Astrocyte (in vitro differentiated cells and primary cell): ENCODE measurements at regions not wholly inside any gene's neighbourhood (a gene's known extent, or its start where the extent isn't known, plus 50 kb on each side); places are given as distances from the start of the nearest gene placed in this dataset.

Source experiments
- DNase-seq: peaks from one replicate; pipeline ENCODE4 v3.0.0-alpha.2; 2010; ENCODE audit warnings: low read depth
- FAIRE-seq: peaks from 2 replicates; lab custom pipeline; 2011; peaks lifted over from hg19 to GRCh38; lab: Jason Lieb, UNC
- H2AFZ ChIP-seq: 2 replicates; pipeline ENCODE4 v1.6.0; 2012; ENCODE audit warnings: low read depth, low read length, inconsistent platforms
- H3K27ac ChIP-seq: 2 replicates; pipeline ENCODE4 v1.5.1; 2011; ENCODE audit warnings: low read depth, low read length, inconsistent platforms
- H3K27me3 ChIP-seq: 2 replicates; pipeline ENCODE4 v1.6.0; 2011; ENCODE audit warnings: low read length, inconsistent platforms; ENCODE audit not compliant: insufficient read depth
- H3K36me3 ChIP-seq: 2 replicates; pipeline ENCODE4 v1.5.1; 2011; ENCODE audit warnings: low read length, inconsistent platforms; ENCODE audit not compliant: insufficient read depth
- H3K4me1 ChIP-seq: 2 replicates; pipeline ENCODE4 v1.5.1; 2011; ENCODE audit warnings: low read length, inconsistent platforms; ENCODE audit not compliant: insufficient read depth
- H3K4me2 ChIP-seq: 2 replicates; pipeline ENCODE4 v1.6.0; 2012; ENCODE audit warnings: low read length, inconsistent platforms
- H3K4me3 ChIP-seq: 2 replicates; pipeline ENCODE4 v1.5.1; 2011; ENCODE audit warnings: low read depth, mild to moderate bottlenecking, low read length, inconsistent platforms; ENCODE audit not compliant: insufficient read depth
- H3K79me2 ChIP-seq: 2 replicates; pipeline ENCODE4 v1.6.0; 2012; ENCODE audit warnings: mild to moderate bottlenecking, low read length, inconsistent platforms; ENCODE audit not compliant: insufficient read depth
- H3K9ac ChIP-seq: 2 replicates; pipeline ENCODE4 v1.6.0; 2012; ENCODE audit warnings: mild to moderate bottlenecking, low read length, inconsistent platforms
- H3K9me3 ChIP-seq: 2 replicates; pipeline ENCODE4 v1.5.1; 2012; ENCODE audit warnings: low read depth, mild to moderate bottlenecking, low read length, inconsistent platforms; ENCODE audit not compliant: insufficient read depth
- H4K20me1 ChIP-seq: 2 replicates; pipeline ENCODE4 v1.6.0; 2012; ENCODE audit warnings: low read length, inconsistent platforms; ENCODE audit not compliant: insufficient read depth
- H3K27ac Mint-ChIP-seq: one replicate; pipeline ENCODE4 v1.8.0; 2021; ENCODE audit warnings: mild to moderate bottlenecking, mixed read lengths; ENCODE audit not compliant: unreplicated experiment
- H3K27me3 Mint-ChIP-seq: one replicate; pipeline ENCODE4 v1.8.0; 2021; ENCODE audit warnings: low read depth, mixed read lengths; ENCODE audit not compliant: unreplicated experiment
- H3K36me3 Mint-ChIP-seq: one replicate; pipeline ENCODE4 v1.8.0; 2021; ENCODE audit warnings: low read depth, mixed read lengths; ENCODE audit not compliant: unreplicated experiment
- H3K4me1 Mint-ChIP-seq: one replicate; pipeline ENCODE4 v1.8.0; 2021; ENCODE audit warnings: low read depth, mixed read lengths; ENCODE audit not compliant: unreplicated experiment
- H3K4me3 Mint-ChIP-seq: one replicate; pipeline ENCODE4 v1.8.0; 2021; ENCODE audit warnings: mild to moderate bottlenecking, moderate library complexity, mixed read lengths; ENCODE audit not compliant: unreplicated experiment
- H3K9me3 Mint-ChIP-seq: one replicate; pipeline ENCODE4 v1.8.0; 2021; ENCODE audit warnings: mild to moderate bottlenecking, mixed read lengths; ENCODE audit not compliant: unreplicated experiment
- CTCF ChIP-seq: IDR thresholded peaks from 2 replicates; pipeline ENCODE4 v1.5.1; 2011; ENCODE audit warnings: low read depth, mild to moderate bottlenecking, inconsistent platforms, low read length, moderate library complexity; ENCODE audit not compliant: insufficient read depth
- EZH2 ChIP-seq: IDR thresholded peaks from 2 replicates; pipeline ENCODE4 v1.6.1; 2012; ENCODE audit warnings: mild to moderate bottlenecking, low read length, inconsistent platforms; ENCODE audit not compliant: insufficient read depth

- FAIRE-seq (no peak), DNase-seq (no peak)
- TF ChIP-seq EZH2 (no peak), CTCF (no peak)
- Mint-ChIP-seq H3K4me3 (no peak overlapping the region), H3K9me3 (peaks cover 10% of the 10 kb centered on the region), H3K36me3 (no peaks in the 10 kb centered on the region), H3K27ac (no peak overlapping the region), H3K4me1 (no peaks in the 10 kb centered on the region), H3K27me3 (no peaks in the 10 kb centered on the region)
- H2AFZ ChIP-seq, result no peak overlapping the region
- no peaks in the 10 kb centered on the region for H3K36me3 ChIP-seq
- no peak overlapping the region for H3K4me2 ChIP-seq
- no peaks in the 10 kb centered on the region for H3K27me3 ChIP-seq
- no peaks in the 10 kb centered on the region for H3K79me2 ChIP-seq
- no peaks in the 10 kb centered on the region for H3K4me1 ChIP-seq
- H3K9ac ChIP-seq, result no peak overlapping the region
- no peak overlapping the region for H3K27ac ChIP-seq
- no peak overlapping the region for H3K4me3 ChIP-seq
- no peaks in the 10 kb centered on the region for H4K20me1 ChIP-seq
- no peaks in the 10 kb centered on the region for H3K9me3 ChIP-seq
Observed at GRCh38 chr2:164287056-164287455, 334.2 kb downstream of the GRB14 start.

- no peaks in the 10 kb centered on the region for H3K36me3 ChIP-seq
- no peaks in the 10 kb centered on the region for H3K36me3 Mint-ChIP-seq
Observed at GRCh38 chr2:164285576-164285975, 335.7 kb downstream of the GRB14 start.

More at GRCh38 chr2:164285576-164285975, 335.7 kb downstream of the GRB14 start:
- Histone ChIP-seq H3K79me2 (no peaks in the 10 kb centered on the region), H3K27ac (no peak overlapping the region), H3K9me3 (no peaks in the 10 kb centered on the region), H2AFZ (no peak overlapping the region), H3K4me2 (no peak overlapping the region), H3K4me3 (no peak overlapping the region), H3K4me1 (no peaks in the 10 kb centered on the region), H3K9ac (no peak overlapping the region), H3K27me3 (no peaks in the 10 kb centered on the region), H4K20me1 (no peaks in the 10 kb centered on the region)
- peaks cover 4% of the 10 kb centered on the region for H3K9me3 Mint-ChIP-seq
- no peaks in the 10 kb centered on the region for H3K4me1 Mint-ChIP-seq
- H3K27ac Mint-ChIP-seq, result no peak overlapping the region
- no peak overlapping the region for H3K4me3 Mint-ChIP-seq
- FAIRE-seq, result no peak
- TF ChIP-seq EZH2, result no peak
- TF ChIP-seq CTCF, result no peak
- no peaks in the 10 kb centered on the region for H3K27me3 Mint-ChIP-seq
- DNase-seq, result no peak
